ENCODE measurements at regions not wholly inside any gene's neighbourhood (a gene's known extent, or its start where the extent isn't known, plus 50 kb on each side); places are given as distances from the start of the nearest gene placed in this dataset.

DNA sequence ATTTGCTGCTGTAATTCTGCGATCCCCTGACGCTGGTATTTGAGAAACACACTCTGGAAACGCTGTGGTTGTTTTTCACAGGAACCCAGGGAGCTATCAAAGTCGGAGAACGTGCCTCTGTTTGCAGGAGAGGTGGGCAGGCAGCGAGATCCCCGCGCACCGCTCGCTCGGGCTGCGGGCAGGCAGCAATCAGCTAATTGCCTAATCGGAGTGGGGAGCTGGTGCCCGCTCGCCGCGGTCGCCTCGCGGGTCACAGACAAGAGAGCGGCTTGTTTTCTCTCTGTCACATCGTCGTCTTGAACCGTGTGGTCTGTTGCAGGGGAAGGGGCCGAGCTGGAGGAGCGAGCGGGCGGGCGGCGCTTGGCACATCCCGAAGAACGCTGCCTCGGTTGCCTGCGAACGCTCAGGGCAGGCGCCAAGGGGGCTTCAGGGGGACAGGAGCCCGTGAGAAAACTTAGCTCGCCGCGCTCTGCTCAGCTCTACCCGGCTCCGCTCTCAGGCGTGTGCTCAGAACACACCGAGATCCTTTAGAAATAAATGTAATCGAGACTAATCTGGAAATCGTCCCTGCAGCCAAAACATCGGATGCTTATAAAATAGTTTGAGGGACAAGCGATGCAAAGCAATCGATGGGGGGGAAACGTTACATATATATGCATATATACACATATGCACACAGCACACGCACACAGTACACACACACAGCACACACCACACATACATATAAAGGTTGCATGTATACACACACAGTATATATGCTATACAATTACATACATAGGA lies 93.6 kb upstream of the SMYD2 start (continued):
- TF ChIP-seq, protein P1, sequence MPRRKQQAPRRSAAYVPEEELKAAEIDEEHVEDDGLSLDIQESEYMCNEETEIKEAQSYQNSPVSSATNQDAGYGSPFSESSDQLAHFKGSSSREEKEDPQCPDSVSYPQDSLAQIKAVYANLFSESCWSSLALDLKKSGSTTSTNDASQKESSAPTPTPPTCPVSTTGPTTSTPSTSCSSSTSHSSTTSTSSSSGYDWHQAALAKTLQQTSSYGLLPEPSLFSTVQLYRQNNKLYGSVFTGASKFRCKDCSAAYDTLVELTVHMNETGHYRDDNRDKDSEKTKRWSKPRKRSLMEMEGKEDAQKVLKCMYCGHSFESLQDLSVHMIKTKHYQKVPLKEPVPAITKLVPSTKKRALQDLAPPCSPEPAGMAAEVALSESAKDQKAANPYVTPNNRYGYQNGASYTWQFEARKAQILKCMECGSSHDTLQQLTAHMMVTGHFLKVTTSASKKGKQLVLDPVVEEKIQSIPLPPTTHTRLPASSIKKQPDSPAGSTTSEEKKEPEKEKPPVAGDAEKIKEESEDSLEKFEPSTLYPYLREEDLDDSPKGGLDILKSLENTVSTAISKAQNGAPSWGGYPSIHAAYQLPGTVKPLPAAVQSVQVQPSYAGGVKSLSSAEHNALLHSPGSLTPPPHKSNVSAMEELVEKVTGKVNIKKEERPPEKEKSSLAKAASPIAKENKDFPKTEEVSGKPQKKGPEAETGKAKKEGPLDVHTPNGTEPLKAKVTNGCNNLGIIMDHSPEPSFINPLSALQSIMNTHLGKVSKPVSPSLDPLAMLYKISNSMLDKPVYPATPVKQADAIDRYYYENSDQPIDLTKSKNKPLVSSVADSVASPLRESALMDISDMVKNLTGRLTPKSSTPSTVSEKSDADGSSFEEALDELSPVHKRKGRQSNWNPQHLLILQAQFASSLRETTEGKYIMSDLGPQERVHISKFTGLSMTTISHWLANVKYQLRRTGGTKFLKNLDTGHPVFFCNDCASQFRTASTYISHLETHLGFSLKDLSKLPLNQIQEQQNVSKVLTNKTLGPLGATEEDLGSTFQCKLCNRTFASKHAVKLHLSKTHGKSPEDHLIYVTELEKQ (tag by site-specific recombination; IDR thresholded peaks at IDR 0.05; ENCODE audit: borderline replicate concordance): no peak
- TF ChIP-seq ZBTB8A (tag by site-specific recombination; IDR thresholded peaks at IDR 0.05) (0 out of 2 replicates have a peak, but pooled peaks have one; percentile 12), ZNF157 (tag by site-specific recombination; IDR thresholded peaks at IDR 0.05) (no peak), ZFP41 (tag by site-specific recombination; IDR thresholded peaks at IDR 0.05; ENCODE audit: borderline replicate concordance) (no peak), ZNF16 (tag by site-specific recombination; IDR thresholded peaks at IDR 0.05; ENCODE audit: low read depth) (no peak), ZNF514 (tag by site-specific recombination; IDR thresholded peaks at IDR 0.05) (no peak), ZNF664 (tag by site-specific recombination; IDR thresholded peaks at IDR 0.05) (no peak), ZNF600 (tag by site-specific recombination; IDR thresholded peaks at IDR 0.05) (no peak)
- TF ChIP-seq, protein P2, sequence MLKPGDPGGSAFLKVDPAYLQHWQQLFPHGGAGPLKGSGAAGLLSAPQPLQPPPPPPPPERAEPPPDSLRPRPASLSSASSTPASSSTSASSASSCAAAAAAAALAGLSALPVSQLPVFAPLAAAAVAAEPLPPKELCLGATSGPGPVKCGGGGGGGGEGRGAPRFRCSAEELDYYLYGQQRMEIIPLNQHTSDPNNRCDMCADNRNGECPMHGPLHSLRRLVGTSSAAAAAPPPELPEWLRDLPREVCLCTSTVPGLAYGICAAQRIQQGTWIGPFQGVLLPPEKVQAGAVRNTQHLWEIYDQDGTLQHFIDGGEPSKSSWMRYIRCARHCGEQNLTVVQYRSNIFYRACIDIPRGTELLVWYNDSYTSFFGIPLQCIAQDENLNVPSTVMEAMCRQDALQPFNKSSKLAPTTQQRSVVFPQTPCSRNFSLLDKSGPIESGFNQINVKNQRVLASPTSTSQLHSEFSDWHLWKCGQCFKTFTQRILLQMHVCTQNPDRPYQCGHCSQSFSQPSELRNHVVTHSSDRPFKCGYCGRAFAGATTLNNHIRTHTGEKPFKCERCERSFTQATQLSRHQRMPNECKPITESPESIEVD (tag by site-specific recombination; IDR thresholded peaks at IDR 0.05): no peak

DNA sequence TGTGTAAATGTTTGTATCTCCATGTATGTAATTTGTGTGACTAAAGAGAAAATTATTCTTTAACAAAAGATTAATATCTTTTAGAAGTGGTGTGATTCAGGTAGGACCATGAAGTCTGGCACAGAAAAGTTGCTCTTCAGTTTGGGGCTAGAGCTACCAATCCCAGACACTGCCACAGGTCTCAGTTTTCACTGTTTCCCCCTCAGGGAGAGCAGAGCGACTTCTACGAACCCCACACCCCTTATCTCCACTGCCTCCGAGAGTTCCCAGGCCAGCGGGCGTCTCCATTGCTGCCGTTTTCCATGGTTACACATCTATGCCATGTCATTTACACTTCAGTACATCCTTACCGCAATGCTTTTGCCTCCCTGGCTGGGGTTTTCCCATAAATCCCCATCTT lies 93.0 kb upstream of the SMYD2 start:
- POLR2A ChIA-PET: no interaction called here
- CTCF ChIA-PET: no interaction called here
- Histone ChIP-seq H3K4me1 (ENCODE audit: control insufficient read depth, insufficient read depth, low read length) (peaks cover 7% of the 10 kb centered on the region; the same call in 1 of the 2 replicates), H3K4me3 (ENCODE audit: low read depth, low read length) (no peak overlapping the region), H3K36me3 (ENCODE audit: control insufficient read depth in 2 of 2, insufficient read depth in 1 of 2, low read length in 2 of 2) (no peaks in the 10 kb centered on the region), H3K27ac (ENCODE audit: extremely low read depth, low read depth, low read length) (no peak overlapping the region), H3K9me3 (ENCODE audit: control insufficient read depth, insufficient read depth, low read depth, low read length) (no peaks in the 10 kb centered on the region)
- no peak for TF ChIP-seq ZNF548 (tag by site-specific recombination; IDR thresholded peaks at IDR 0.05)
- TF ChIP-seq, protein P3, sequence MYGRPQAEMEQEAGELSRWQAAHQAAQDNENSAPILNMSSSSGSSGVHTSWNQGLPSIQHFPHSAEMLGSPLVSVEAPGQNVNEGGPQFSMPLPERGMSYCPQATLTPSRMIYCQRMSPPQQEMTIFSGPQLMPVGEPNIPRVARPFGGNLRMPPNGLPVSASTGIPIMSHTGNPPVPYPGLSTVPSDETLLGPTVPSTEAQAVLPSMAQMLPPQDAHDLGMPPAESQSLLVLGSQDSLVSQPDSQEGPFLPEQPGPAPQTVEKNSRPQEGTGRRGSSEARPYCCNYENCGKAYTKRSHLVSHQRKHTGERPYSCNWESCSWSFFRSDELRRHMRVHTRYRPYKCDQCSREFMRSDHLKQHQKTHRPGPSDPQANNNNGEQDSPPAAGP (tag by site-specific recombination; IDR thresholded peaks at IDR 0.05): no peak
- no peak for TF ChIP-seq GLIS1 (tag by site-specific recombination; IDR thresholded peaks at IDR 0.05)
- TF ChIP-seq ZNF501 (tag by site-specific recombination; IDR thresholded peaks at IDR 0.05): no peak
- no peak for TF ChIP-seq ZBTB20 (tag by site-specific recombination; IDR thresholded peaks at IDR 0.05)
- TF ChIP-seq ZFP41 (tag by site-specific recombination; IDR thresholded peaks at IDR 0.05; ENCODE audit: borderline replicate concordance): no peak
- no peak for TF ChIP-seq ZBTB8A (tag by site-specific recombination; IDR thresholded peaks at IDR 0.05)
- no peak for TF ChIP-seq ZFP3 (tag by site-specific recombination; IDR thresholded peaks at IDR 0.05; ENCODE audit: low read depth)
- TF ChIP-seq ZNF146 (tag by site-specific recombination; IDR thresholded peaks at IDR 0.05): no peak
- no peak for TF ChIP-seq ZNF302 (tag by site-specific recombination; IDR thresholded peaks at IDR 0.05; ENCODE audit: low read depth)
- no peak for TF ChIP-seq ZNF24 (tag by site-specific recombination; IDR thresholded peaks at IDR 0.05)
- no peak for TF ChIP-seq ZNF629 (tag by site-specific recombination; IDR thresholded peaks at IDR 0.05)
- TF ChIP-seq, protein P4, sequence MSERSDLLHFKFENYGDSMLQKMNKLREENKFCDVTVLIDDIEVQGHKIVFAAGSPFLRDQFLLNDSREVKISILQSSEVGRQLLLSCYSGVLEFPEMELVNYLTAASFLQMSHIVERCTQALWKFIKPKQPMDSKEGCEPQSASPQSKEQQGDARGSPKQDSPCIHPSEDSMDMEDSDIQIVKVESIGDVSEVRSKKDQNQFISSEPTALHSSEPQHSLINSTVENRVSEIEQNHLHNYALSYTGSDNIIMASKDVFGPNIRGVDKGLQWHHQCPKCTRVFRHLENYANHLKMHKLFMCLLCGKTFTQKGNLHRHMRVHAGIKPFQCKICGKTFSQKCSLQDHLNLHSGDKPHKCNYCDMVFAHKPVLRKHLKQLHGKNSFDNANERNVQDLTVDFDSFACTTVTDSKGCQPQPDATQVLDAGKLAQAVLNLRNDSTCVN (tag by site-specific recombination; optimal IDR thresholded peaks at IDR 0.05): no peak

Measured in HEK293 (cell line).